OCI-LY1 (cell line): ENCODE measurements at regions not wholly inside any gene's neighbourhood (a gene's known extent, or its start where the extent isn't known, plus 50 kb on each side); places are given as distances from the start of the nearest gene placed in this dataset.

Experiments used
- H2AFZ ChIP-seq: fragments of 200-600 bp; sonication (generic), shearing (Covaris generic); 2 replicates; pipeline ENCODE4 v1.6.0; 2014; ENCODE audit warnings: antibody characterized with exemption, mild to moderate bottlenecking, low read length
- H3F3A ChIP-seq: fragments of 200-600 bp; sonication (generic), shearing (Covaris generic); 2 replicates; pipeline ENCODE4 v1.6.0; 2014; ENCODE audit warnings: mild to moderate bottlenecking, antibody characterized with exemption, low read length, moderate library complexity; ENCODE audit not compliant: insufficient read depth
- H3K27ac ChIP-seq: fragments of 200-600 bp; sonication (generic); 2 replicates; pipeline ENCODE4 v1.5.1; 2014; ENCODE audit warnings: low read length, mixed run types, mild to moderate bottlenecking, low read depth; ENCODE audit not compliant: poor library complexity, severe bottlenecking
- H3K27me3 ChIP-seq: fragments of 200-600 bp; sonication (generic); 2 replicates; pipeline ENCODE4 v1.6.0; 2014; ENCODE audit warnings: antibody characterized with exemption, mild to moderate bottlenecking, low read length, moderate library complexity; ENCODE audit not compliant: insufficient read depth
- H3K36me3 ChIP-seq: fragments of 200-600 bp; sonication (generic); 2 replicates; pipeline ENCODE4 v1.6.1; 2014; ENCODE audit warnings: mild to moderate bottlenecking, antibody characterized with exemption, low read length, moderate library complexity, mixed read lengths; ENCODE audit not compliant: insufficient read depth
- H3K4me1 ChIP-seq: fragments of 200-600 bp; sonication (generic); 2 replicates; pipeline ENCODE4 v1.5.1; 2014; ENCODE audit warnings: mild to moderate bottlenecking, low read length, moderate library complexity; ENCODE audit not compliant: insufficient read depth, severe bottlenecking
- H3K4me2 ChIP-seq: fragments of 200-600 bp; sonication (generic), shearing (Covaris generic); 2 replicates; pipeline ENCODE4 v1.6.1; 2014; ENCODE audit warnings: low read length
- H3K4me3 ChIP-seq: fragments of 200-600 bp; sonication (generic); 2 replicates; pipeline ENCODE4 v1.5.1; 2014; ENCODE audit warnings: low read length, low read depth, mild to moderate bottlenecking, mixed read lengths; ENCODE audit not compliant: poor library complexity, severe bottlenecking
- H3K79me2 ChIP-seq: fragments of 200-600 bp; shearing (Covaris generic); 2 replicates; pipeline ENCODE4 v1.6.1; 2016; ENCODE audit warnings: mixed run types, low read length, mixed read lengths; ENCODE audit not compliant: insufficient read depth
- H3K9ac ChIP-seq: fragments of 200-600 bp; sonication (generic), shearing (Covaris generic); 2 replicates; pipeline ENCODE4 v1.6.1; 2014; ENCODE audit warnings: mild to moderate bottlenecking, low read length, mixed read lengths
- H3K9me2 ChIP-seq: fragments of 200-600 bp; sonication (generic), shearing (Covaris generic); 2 replicates; pipeline ENCODE4 v1.6.1; 2014; ENCODE audit warnings: low read depth, mild to moderate bottlenecking, low read length, mixed read lengths
- H3K9me3 ChIP-seq: fragments of 200-600 bp; shearing (Covaris generic); 2 replicates; pipeline ENCODE4 v1.6.1; 2014; ENCODE audit warnings: low read length, mixed read lengths
- H4K20me1 ChIP-seq: fragments of 200-600 bp; sonication (generic), shearing (Covaris generic); 2 replicates; pipeline ENCODE4 v1.6.0; 2016; ENCODE audit warnings: mild to moderate bottlenecking, low read length; ENCODE audit not compliant: insufficient read depth
- EZH2 ChIP-seq: fragments of 200-600 bp; sonication (generic), shearing (Covaris generic); IDR thresholded peaks from 2 replicates; pipeline ENCODE4 v1.8.0; 2017; ENCODE audit warnings: borderline replicate concordance, mixed run types, mild to moderate bottlenecking, antibody characterized with exemption, low read length, moderate library complexity, mixed read lengths
- TF ChIP-seq, protein P1 (sequence below): fragments of 200-600 bp; sonication (generic), shearing (Covaris generic); IDR thresholded peaks from 2 replicates; pipeline ENCODE4 v1.5.1; 2017; ENCODE audit warnings: mild to moderate bottlenecking, antibody characterized with exemption, low read length, moderate library complexity, mixed read lengths

- Histone ChIP-seq H3K79me2 (no peaks in the 10 kb centered on the region), H3F3A (no peaks in the 10 kb centered on the region), H3K9ac (no peak overlapping the region), H3K4me3 (no peak overlapping the region), H3K4me2 (no peak overlapping the region), H3K27ac (no peak overlapping the region), H4K20me1 (no peaks in the 10 kb centered on the region), H3K27me3 (no peaks in the 10 kb centered on the region), H3K9me2 (no peaks in the 10 kb centered on the region), H2AFZ (no peak overlapping the region), H3K4me1 (no peaks in the 10 kb centered on the region), H3K9me3 (peaks cover 5% of the 10 kb centered on the region; the same call in 1 of the 2 replicates), H3K36me3 (no peaks in the 10 kb centered on the region)
- TF ChIP-seq, protein P1, sequence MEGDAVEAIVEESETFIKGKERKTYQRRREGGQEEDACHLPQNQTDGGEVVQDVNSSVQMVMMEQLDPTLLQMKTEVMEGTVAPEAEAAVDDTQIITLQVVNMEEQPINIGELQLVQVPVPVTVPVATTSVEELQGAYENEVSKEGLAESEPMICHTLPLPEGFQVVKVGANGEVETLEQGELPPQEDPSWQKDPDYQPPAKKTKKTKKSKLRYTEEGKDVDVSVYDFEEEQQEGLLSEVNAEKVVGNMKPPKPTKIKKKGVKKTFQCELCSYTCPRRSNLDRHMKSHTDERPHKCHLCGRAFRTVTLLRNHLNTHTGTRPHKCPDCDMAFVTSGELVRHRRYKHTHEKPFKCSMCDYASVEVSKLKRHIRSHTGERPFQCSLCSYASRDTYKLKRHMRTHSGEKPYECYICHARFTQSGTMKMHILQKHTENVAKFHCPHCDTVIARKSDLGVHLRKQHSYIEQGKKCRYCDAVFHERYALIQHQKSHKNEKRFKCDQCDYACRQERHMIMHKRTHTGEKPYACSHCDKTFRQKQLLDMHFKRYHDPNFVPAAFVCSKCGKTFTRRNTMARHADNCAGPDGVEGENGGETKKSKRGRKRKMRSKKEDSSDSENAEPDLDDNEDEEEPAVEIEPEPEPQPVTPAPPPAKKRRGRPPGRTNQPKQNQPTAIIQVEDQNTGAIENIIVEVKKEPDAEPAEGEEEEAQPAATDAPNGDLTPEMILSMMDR, result no peak
- TF ChIP-seq EZH2, result no peak
These were observed 477.3 kb downstream of the DCDC2C start for GRCh38 chr2:4180631-4181030.

GRCh38 chr2:4181062-4181461, 477.7 kb downstream of the DCDC2C start:
- H3K27me3 ChIP-seq, result no peaks in the 10 kb centered on the region
- no peak overlapping the region for H2AFZ ChIP-seq
- H3K79me2 ChIP-seq, result no peaks in the 10 kb centered on the region
- TF ChIP-seq EZH2, result no peak
- TF ChIP-seq, protein P1, result no peak
- H3K9me2 ChIP-seq, result no peaks in the 10 kb centered on the region
- H3K36me3 ChIP-seq, result no peaks in the 10 kb centered on the region
- no peak overlapping the region for H3K9ac ChIP-seq
- H3K4me2 ChIP-seq, result no peak overlapping the region
- H3K4me1 ChIP-seq, result no peaks in the 10 kb centered on the region
- H3K9me3 ChIP-seq, result peaks cover 3% of the 10 kb centered on the region; the same call in 1 of the 2 replicates
- no peaks in the 10 kb centered on the region for H4K20me1 ChIP-seq
- no peaks in the 10 kb centered on the region for H3F3A ChIP-seq
- no peak overlapping the region for H3K27ac ChIP-seq
- H3K4me3 ChIP-seq, result no peak overlapping the region

- no peaks in the 10 kb centered on the region for H3K4me1 ChIP-seq
- no peaks in the 10 kb centered on the region for H3F3A ChIP-seq
- TF ChIP-seq EZH2, result no peak
- TF ChIP-seq, protein P1, result no peak
- H3K27me3 ChIP-seq, result no peaks in the 10 kb centered on the region
- no peaks in the 10 kb centered on the region for H3K9me3 ChIP-seq
- no peak overlapping the region for H3K27ac ChIP-seq
- no peak overlapping the region for H3K9ac ChIP-seq
- no peak overlapping the region for H3K4me3 ChIP-seq
- H4K20me1 ChIP-seq, result no peaks in the 10 kb centered on the region
- H3K4me2 ChIP-seq, result no peak overlapping the region
- no peaks in the 10 kb centered on the region for H3K79me2 ChIP-seq
- no peaks in the 10 kb centered on the region for H3K9me2 ChIP-seq
- H3K36me3 ChIP-seq, result no peaks in the 10 kb centered on the region
- no peak overlapping the region for H2AFZ ChIP-seq
These were observed 485.2 kb downstream of the DCDC2C start for GRCh38 chr2:4188561-4188960.
